8988T (cell line): ENCODE measurements at regions not wholly inside any gene's neighbourhood (a gene's known extent, or its start where the extent isn't known, plus 50 kb on each side); places are given as distances from the start of the nearest gene placed in this dataset.
"Not testable (repeated sequence)": the region's sequence is repeated elsewhere in the genome, so short reads cannot be mapped to it uniquely, and the experiment has no call there.

Experiments used
- DNase-seq: peaks from one replicate; pipeline ENCODE4 v3.0.0; 2011

- DNase-seq: no peak
Observed at GRCh38 chr3:182000447-182000846, 288.7 kb downstream of the SOX2 start.

DNA sequence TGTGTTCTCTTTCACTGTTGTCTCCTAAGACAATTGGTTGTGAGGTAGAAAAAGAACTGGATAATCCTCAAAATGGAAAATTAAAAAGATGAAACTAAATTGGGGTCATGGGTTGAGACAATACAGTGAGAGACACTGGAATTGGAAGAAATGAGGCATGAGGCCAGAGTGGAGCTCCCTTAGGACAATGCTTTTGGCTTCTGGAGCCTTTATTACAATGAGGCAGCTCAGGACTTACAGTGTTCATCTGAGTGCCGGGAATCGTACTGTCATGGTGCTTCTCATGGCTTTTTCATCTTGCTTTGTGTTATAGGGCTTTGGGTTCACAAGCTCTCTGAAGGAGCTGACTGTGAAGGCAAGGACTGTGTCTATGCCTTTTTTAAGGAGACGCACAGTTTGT is 293.5 kb downstream of the SOX2 start:
- no peak for DNase-seq

- DNase-seq: no peak
Observed at GRCh38 chr3:182005701-182006100, 294.0 kb downstream of the SOX2 start.

DNA sequence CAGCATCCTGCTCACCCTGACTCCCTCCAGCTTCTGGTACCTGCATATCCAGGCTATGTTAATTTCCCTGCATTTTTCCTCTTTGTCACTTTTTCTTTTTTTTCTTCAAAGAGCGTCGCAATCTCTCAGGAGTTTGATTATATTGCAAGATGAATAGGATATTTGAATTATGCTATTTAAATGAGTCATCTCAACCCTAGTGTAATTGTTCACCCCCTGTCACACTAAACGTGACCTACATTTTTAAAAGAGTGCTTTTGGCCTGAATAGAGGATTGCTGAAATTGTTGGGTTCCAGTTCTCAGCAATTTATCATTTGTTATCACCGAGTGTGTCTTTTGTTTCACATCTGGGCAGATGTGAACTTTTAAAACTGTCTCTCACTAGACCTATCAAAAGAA is 294.7 kb downstream of the SOX2 start:
- DNase-seq: no peak

- DNase-seq: no peak
Observed at GRCh38 chr3:182007441-182007840, 295.7 kb downstream of the SOX2 start.

- DNase-seq: no peak
Observed at GRCh38 chr3:182018361-182018760, 306.6 kb downstream of the SOX2 start.

DNA sequence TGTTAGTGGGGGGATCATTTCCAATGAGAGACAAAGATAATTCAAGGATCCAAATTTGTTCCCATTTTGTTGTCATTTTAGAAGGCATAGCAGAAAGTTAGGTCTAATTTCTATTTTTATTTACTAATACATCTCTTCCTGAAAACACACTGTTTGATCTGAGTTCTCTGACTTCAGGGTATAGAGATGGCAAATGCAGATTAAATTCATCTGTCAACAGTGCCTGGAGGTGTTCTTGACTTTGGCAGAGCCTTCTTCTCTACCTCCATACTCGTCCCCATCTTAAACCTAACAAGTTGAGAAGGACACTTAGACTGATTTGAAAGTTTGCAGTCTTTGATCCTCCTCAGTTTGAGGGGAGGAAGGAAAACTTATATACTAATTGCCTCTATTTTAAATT is 308.2 kb downstream of the SOX2 start:
- no peak for DNase-seq

- DNase-seq: no peak
Observed at GRCh38 chr3:182023843-182024242, 312.1 kb downstream of the SOX2 start.

DNA sequence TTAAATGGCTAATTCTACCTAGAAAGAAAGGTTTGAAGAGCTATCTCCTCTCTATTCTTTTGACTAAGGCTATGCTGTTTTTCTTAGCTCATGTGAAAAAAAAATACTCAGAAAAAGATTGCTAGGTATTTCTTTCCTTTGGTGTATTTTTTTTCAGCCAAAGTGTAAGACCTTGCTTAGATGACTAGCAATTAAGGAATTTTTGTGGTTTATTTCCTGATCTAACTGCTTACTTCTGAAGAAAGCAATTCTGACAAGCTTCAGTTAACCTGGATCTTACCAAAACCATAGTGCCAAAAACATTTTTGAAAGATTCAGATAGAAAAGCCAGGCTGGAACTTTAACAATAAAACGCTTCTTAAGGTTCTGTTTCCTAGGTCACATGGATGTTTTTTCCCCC is 315.6 kb downstream of the SOX2 start:
- no peak for DNase-seq

DNA sequence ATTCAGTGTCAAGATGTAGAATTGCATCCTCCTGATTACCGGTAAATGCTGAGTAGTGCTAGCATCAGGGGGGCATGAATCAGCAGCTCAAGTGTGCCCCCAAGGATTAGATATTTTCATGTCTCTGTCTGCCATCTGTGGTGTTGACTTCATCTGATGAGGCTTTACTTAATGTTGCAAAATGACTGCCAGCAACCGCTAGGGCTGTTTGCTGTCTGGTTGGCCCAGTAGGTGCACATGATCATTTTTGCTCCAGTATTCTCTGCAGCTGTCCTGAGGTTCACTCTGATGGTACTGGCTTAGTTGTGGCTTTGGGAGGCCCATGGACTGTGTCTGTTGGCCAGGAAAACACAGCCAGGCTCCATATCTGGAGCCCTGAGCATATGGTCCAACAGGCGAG is 316.4 kb downstream of the SOX2 start:
- DNase-seq: no peak

GRCh38 chr3:182034231-182034630 is 322.5 kb downstream of the SOX2 start:
- DNase-seq: not testable (repeated sequence)

GRCh38 chr3:182035324-182035723 is 323.6 kb downstream of the SOX2 start:
- no peak for DNase-seq

- DNase-seq: no peak
Observed at GRCh38 chr3:182036382-182036781, 324.7 kb downstream of the SOX2 start.

- DNase-seq: no peak
Observed at GRCh38 chr3:182041668-182042291, 330.1 kb downstream of the SOX2 start.

- no peak for DNase-seq
Observed at GRCh38 chr3:182045736-182046135, 334.0 kb downstream of the SOX2 start.

- DNase-seq: no peak
Observed at GRCh38 chr3:182046166-182046764, 334.5 kb downstream of the SOX2 start.

DNA sequence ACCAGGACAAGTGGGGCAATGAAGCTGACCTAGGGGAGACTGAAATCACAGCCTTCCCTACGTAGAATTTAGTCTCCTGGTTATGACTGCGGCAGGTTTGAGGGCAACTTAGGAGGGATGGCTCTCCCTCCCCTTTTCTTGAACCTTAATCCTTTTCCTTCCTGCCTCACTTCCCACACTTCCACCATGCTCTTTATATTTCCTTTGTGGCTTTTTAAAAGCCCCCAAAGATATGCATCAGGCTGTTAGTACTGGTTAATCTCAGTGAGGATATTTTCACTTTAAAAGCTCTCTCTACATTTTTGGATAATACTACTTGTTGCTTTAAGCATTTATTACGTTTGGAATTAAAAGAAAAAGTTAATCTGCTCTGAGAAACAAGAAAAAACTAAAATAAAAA is 339.2 kb downstream of the SOX2 start:
- no peak for DNase-seq

DNA sequence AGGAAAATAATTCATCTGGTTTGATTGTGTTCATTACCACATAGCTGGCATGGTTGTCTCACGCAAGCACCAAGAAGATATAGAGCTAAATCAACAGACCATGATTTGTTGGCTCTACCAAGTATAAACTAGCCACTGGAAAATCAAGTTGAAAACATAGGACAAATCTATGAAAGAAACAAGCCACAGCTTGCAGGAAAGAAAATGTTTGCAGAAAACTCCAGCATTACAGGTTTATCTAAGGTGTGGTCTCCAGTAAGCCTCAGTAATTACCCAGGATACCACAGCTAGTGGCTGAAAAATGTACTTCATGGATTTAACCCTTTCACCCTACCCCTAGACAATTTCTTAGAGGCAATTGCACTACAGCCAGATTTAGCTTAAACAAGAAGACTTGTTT is 340.6 kb downstream of the SOX2 start:
- no peak for DNase-seq

DNA sequence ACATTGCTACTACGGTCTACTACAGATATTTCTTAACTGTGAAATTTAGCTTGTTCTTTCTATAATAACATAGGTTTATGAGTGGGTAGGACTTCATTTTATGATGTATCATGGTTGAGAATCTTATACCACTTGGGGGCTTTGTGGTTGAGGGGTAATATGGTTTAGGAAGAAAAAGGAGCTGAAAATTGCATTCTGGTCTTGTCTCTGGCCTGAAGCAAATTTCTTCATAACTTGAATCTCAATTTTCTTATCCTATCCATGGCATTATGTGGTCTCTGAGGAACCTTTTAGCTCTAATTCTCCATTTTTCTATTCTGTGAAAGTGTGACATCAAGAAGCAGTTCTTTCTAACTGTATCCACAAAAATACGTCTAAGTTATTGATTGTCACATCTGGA is 341.0 kb downstream of the SOX2 start:
- DNase-seq: no peak

DNA sequence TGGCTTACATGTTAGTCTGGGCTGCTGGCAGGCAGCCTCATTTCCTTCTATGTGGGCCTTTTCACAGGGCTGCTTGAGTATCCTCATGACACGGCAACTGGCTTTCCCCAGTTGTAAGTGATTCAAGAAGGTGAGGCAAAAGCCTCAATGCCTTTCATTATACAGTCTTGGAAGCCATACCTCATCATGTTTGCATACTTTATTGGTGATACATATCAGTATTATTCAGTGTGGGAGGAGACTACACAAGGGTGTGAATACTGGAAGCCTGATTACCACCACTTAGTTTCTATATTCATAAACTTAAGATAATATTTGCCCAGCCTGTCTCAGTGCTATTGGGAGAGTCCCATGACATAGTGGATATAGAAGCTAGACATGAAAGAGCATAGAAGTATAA is 346.8 kb downstream of the SOX2 start:
- no peak for DNase-seq

- DNase-seq: no peak
Observed at GRCh38 chr3:182063742-182064141, 352.0 kb downstream of the SOX2 start.

- no peak for DNase-seq
Observed at GRCh38 chr3:182067423-182067822, 355.7 kb downstream of the SOX2 start.

DNA sequence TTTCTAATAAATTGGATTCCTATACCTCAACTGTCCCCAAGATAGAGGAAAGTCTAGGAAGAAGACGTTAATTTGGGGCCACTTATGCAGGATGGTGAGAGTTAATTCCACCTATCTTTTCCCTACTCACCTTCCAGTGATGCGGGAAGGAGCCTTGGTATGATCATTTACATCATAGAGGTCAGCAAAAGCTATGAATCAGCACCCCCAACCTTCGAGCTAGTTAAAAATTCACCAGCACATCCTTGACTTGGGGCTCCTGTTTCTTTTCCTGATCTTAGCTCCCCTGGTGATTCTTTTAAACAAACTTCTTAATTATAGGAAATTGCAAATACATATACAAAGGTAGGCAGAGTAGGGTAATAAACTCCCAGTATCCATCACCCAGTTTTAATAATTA is 366.6 kb downstream of the SOX2 start:
- no peak for DNase-seq

DNA sequence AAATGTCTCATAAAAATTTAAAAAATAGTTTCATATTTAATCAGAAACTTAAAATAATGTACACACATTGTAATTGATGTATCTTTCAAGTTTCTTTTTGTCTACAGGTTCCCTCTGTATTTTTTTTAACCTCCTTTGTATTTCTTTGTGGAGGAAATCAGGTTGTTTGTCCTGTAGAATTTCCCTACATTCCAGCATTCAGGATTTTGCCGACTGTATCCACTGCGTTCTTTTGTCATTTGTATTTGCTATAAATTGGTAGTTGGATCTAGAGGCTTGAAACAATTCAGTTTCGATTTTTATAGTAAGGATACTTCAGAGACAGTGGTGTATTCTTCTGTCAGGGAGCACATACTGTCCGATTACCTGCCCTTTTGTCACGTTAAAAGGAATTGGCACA is 367.2 kb downstream of the SOX2 start:
- DNase-seq: no peak

GRCh38 chr3:182081096-182081495 is 369.4 kb downstream of the SOX2 start:
- no peak for DNase-seq
